GM12878 (cell line): ENCODE measurements at regions not wholly inside any gene's neighbourhood (a gene's known extent, or its start where the extent isn't known, plus 50 kb on each side); places are given as distances from the start of the nearest gene placed in this dataset.

Experiments used
- ATAC-seq: fragments of 200-7000 bp; cut with Tn5 transposase; 3 replicates; pipeline ENCODE4 v1.9.1; 2020; ENCODE audit warnings: mild to moderate bottlenecking, moderate library complexity
- BruUV-seq: library from RNA; stranded (reverse); fragments of 400-500 nt; replicated peaks from 2 replicates; lab custom pipeline; 2021; lab: Mats Ljungman, UMichigan
- CTCF ChIA-PET: fragments of 300-600 bp; sonication (Branson Sonifier 250); formaldehyde crosslinking; extraction: SDS; loops from one replicate; lab custom pipeline; 2021; ENCODE audit warnings: inconsistent platforms; lab: Yijun Ruan, JAX
- POLR2A ChIA-PET: fragments of 350-600 bp; formaldehyde crosslinking; extraction: SDS; loops from one replicate; lab custom pipeline; 2021; ENCODE audit warnings: inconsistent platforms; lab: Charles Lee
- RAD21 ChIA-PET: fragments of 300-600 bp; sonication (Branson Sonifier 250); formaldehyde crosslinking; loops from one replicate; lab custom pipeline; 2023; ENCODE audit warnings: antibody characterized with exemption; ENCODE audit not compliant: unreplicated experiment; lab: Charles Lee
- SMC1A ChIA-PET: fragments of 300-600 bp; sonication (Branson Sonifier 250); formaldehyde crosslinking; loops from one replicate; lab custom pipeline; 2023; ENCODE audit not compliant: unreplicated experiment, uncharacterized antibody; lab: Charles Lee
- DNase-seq: peaks from one replicate; pipeline ENCODE4 v3.0.0-alpha.2; 2011; ENCODE audit warnings: low read depth, low spot score
- FAIRE-seq: peaks from 3 replicates; lab custom pipeline; 2011; peaks lifted over from hg19 to GRCh38; lab: Jason Lieb, UNC
- H2AFZ ChIP-seq: 2 replicates; pipeline ENCODE4 v1.6.0; 2011; ENCODE audit warnings: low read depth, low read length, control low read depth; ENCODE audit not compliant: control insufficient read depth
- H3K27ac ChIP-seq: 2 replicates; pipeline ENCODE4 v1.5.1; 2011; ENCODE audit warnings: control low read depth; ENCODE audit not compliant: control insufficient read depth, insufficient read depth
- H3K27me3 ChIP-seq, 2 experiments: replicated peaks in 1 of 2; 2 replicates each; pipeline versions ENCODE4 v1.6.0 to v1.6.1; 2011; ENCODE audit warnings: low read length in 1 of 2; ENCODE audit not compliant: control insufficient read depth in 2 of 2, insufficient read depth in 2 of 2
- H3K36me3 ChIP-seq, 2 experiments: 2 replicates each; pipeline ENCODE4 v1.5.1; 2011; ENCODE audit warnings: low read length in 1 of 2; ENCODE audit not compliant: control insufficient read depth in 2 of 2, insufficient read depth in 2 of 2
- H3K4me1 ChIP-seq: 2 replicates; pipeline ENCODE4 v1.6.1; 2011; ENCODE audit warnings: mild to moderate bottlenecking, low read length, moderate library complexity, mixed read lengths; ENCODE audit not compliant: control insufficient read depth, insufficient read depth
- H3K4me2 ChIP-seq: 2 replicates; pipeline ENCODE4 v1.6.0; 2011; ENCODE audit warnings: control low read depth; ENCODE audit not compliant: control insufficient read depth, insufficient read depth
- H3K4me3 ChIP-seq: fragments of 200-600 bp; sonication (generic); 2 replicates; pipeline ENCODE4 v1.5.1; 2016
- H3K79me2 ChIP-seq: 2 replicates; pipeline ENCODE4 v1.6.0; 2011; ENCODE audit warnings: low read length; ENCODE audit not compliant: control insufficient read depth, insufficient read depth
- H3K9ac ChIP-seq: 2 replicates; pipeline ENCODE4 v1.8.0; 2011; ENCODE audit warnings: low read length, control low read depth, mixed read lengths; ENCODE audit not compliant: control insufficient read depth, insufficient read depth
- H3K9me3 ChIP-seq: replicated peaks from 3 replicates; pipeline ENCODE4 v1.5.1; 2011; ENCODE audit warnings: mild to moderate bottlenecking, low read length; ENCODE audit not compliant: control insufficient read depth, insufficient read depth
- H4K20me1 ChIP-seq: 2 replicates; pipeline ENCODE4 v1.6.0; 2011; ENCODE audit not compliant: control insufficient read depth, insufficient read depth
- ATF7 ChIP-seq: fragments of 450-650 bp; IDR thresholded peaks from 2 replicates; pipeline ENCODE4 v1.6.1; 2016; ENCODE audit warnings: low read depth, mild to moderate bottlenecking
- CBX3 ChIP-seq: fragments of 200-600 bp; sonication (generic); IDR thresholded peaks from 2 replicates; pipeline ENCODE4 v1.6.1; 2016; ENCODE audit warnings: low read depth, borderline replicate concordance
- KDM1A ChIP-seq: fragments of 200-600 bp; sonication (generic); IDR thresholded peaks from 2 replicates; pipeline ENCODE4 v1.6.1; 2016; ENCODE audit warnings: borderline replicate concordance
- SIX5 ChIP-seq: IDR thresholded peaks from 2 replicates; pipeline ENCODE4 v1.6.1; 2011; ENCODE audit warnings: mild to moderate bottlenecking, low read depth, low read length, moderate library complexity; ENCODE audit not compliant: severe bottlenecking
- WGBS: methylation state at CpG from one replicate; pipeline ENCODE4 v1.1.6; 2016; ENCODE audit warnings: low lambda C conversion rate; ENCODE audit not compliant: insufficient replicate concordance, insufficient coverage; ENCODE audit errors: missing lambda C conversion rate; 5-methylcytosine and 5-hydroxymethylcytosine counted together
- in situ Hi-C: fragments of 300-500 bp; cut with MboI; formaldehyde crosslinking; loops from 9 replicates; pipeline ENCODE4 v1.14.3; 2018; ENCODE audit warnings: mixed read lengths
- intact Hi-C: fragments of 100-400 bp; cut with micrococcal nuclease; formaldehyde crosslinking; loops from one replicate; pipeline ENCODE4 v1.14.2; 2022; ENCODE audit not compliant: unreplicated experiment
- TF ChIP-seq, protein P1 (sequence below): fragments of 450-650 bp; IDR thresholded peaks from 2 replicates; pipeline ENCODE4 v1.6.1; 2018; ENCODE audit warnings: borderline replicate concordance, mild to moderate bottlenecking; ENCODE audit not compliant: partially characterized antibody
- TF ChIP-seq, protein P2 (sequence below): fragments of 450-650 bp; conservative IDR thresholded peaks from 2 replicates; pipeline ENCODE4 v1.6.1; 2017; ENCODE audit warnings: mild to moderate bottlenecking, moderate library complexity

DNA sequence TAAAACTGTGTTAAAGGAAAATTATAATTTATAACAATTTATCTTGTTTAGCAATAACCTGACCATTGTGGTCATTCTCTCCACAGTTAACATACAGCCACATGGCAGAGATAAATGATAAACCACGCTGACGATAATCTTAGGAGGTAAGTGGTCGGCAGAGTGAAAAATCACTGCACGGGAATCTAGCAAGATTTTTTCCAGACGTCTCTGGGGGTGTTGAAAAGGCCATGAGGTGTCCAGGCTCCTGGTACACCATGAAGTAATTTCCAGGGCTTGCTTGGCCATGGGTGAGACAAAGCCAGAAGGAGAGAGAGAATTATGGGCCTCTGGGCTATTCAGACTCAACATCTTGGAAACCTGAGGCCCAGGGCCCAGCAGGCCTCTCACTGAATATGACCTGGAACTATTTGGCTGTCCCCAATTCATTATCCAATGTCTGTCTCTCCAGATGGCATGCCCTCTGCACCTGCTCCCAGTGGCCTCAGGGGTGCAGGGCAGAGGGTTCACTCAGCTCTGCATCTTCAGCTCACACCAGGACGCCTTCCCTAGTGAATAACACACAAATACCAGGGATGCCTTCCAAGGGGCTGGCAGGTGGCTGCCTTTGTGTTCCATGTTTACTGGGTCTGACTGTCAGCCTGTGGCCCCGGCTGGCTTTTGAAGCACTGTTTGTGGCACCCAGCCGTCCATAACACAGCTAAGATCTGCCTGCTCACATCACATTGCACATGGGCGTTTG is 590.4 kb upstream of the PFKP start:
- WGBS, result 34% methylated on average over 9 of the region's 9 CpGs
- intact Hi-C loops, result no loop called here
- H3K9me3 ChIP-seq, result no peaks in the 10 kb centered on the region
- CTCF ChIA-PET, result no interaction called here
- H3K9ac ChIP-seq, result no peak overlapping the region
- H3K4me2 ChIP-seq, result no peak overlapping the region
- in situ Hi-C loops, result no loop called here
- RAD21 ChIA-PET, result no interaction called here
- H3K36me3 ChIP-seq, result no peaks in the 10 kb centered on the region
- SMC1A ChIA-PET, result no interaction called here
- no peaks in the 10 kb centered on the region for H3K79me2 ChIP-seq
- H2AFZ ChIP-seq, result no peak overlapping the region
- H3K27me3 ChIP-seq, result no peaks in the 10 kb centered on the region
- DNase-seq (no peak), ATAC-seq (no peak)
- H4K20me1 ChIP-seq, result no peaks in the 10 kb centered on the region
- POLR2A ChIA-PET, result no interaction called here
- H3K4me1 ChIP-seq, result no peaks in the 10 kb centered on the region
- no peak for TF ChIP-seq ATF7
- TF ChIP-seq, protein P1, sequence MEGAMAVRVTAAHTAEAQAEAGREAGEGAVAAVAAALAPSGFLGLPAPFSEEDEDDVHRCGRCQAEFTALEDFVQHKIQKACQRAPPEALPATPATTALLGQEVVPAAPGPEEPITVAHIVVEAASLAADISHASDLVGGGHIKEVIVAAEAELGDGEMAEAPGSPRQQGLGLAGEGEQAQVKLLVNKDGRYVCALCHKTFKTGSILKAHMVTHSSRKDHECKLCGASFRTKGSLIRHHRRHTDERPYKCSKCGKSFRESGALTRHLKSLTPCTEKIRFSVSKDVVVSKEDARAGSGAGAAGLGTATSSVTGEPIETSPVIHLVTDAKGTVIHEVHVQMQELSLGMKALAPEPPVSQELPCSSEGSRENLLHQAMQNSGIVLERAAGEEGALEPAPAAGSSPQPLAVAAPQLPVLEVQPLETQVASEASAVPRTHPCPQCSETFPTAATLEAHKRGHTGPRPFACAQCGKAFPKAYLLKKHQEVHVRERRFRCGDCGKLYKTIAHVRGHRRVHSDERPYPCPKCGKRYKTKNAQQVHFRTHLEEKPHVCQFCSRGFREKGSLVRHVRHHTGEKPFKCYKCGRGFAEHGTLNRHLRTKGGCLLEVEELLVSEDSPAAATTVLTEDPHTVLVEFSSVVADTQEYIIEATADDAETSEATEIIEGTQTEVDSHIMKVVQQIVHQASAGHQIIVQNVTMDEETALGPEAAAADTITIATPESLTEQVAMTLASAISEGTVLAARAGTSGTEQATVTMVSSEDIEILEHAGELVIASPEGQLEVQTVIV, result no peak
- TF ChIP-seq CBX3, result no peak
- TF ChIP-seq, protein P2, sequence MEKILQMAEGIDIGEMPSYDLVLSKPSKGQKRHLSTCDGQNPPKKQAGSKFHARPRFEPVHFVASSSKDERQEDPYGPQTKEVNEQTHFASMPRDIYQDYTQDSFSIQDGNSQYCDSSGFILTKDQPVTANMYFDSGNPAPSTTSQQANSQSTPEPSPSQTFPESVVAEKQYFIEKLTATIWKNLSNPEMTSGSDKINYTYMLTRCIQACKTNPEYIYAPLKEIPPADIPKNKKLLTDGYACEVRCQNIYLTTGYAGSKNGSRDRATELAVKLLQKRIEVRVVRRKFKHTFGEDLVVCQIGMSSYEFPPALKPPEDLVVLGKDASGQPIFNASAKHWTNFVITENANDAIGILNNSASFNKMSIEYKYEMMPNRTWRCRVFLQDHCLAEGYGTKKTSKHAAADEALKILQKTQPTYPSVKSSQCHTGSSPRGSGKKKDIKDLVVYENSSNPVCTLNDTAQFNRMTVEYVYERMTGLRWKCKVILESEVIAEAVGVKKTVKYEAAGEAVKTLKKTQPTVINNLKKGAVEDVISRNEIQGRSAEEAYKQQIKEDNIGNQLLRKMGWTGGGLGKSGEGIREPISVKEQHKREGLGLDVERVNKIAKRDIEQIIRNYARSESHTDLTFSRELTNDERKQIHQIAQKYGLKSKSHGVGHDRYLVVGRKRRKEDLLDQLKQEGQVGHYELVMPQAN, result no peak
- TF ChIP-seq SIX5, result no peak
- no peak for TF ChIP-seq KDM1A
- TF ChIP-seq, all 136 proteins: peak for 0
- no TSS peak for BruUV-seq
- no peak overlapping the region for H3K4me3 ChIP-seq
- FAIRE-seq, result no peak
- no peak overlapping the region for H3K27ac ChIP-seq
